Activated B cell treated with CpG ODN at 0.5 μM for 24 hours (primary cell): ENCODE measurements at regions not wholly inside any gene's neighbourhood (a gene's known extent, or its start where the extent isn't known, plus 50 kb on each side); places are given as distances from the start of the nearest gene placed in this dataset.

Source experiments
- ATAC-seq: fragments of 200-7000 bp; cut with Tn5 transposase; one replicate; pipeline ENCODE4 v1.10.0; 2021; ENCODE audit warnings: low read depth, mild to moderate bottlenecking, moderate library complexity
- CTCF ChIA-PET: fragments of 350-600 bp; sonication (Branson Sonifier 250); formaldehyde crosslinking; loops from one replicate; lab custom pipeline; 2021; ENCODE audit warnings: antibody characterized with exemption; lab: Charles Lee
- POLR2A ChIA-PET: fragments of 350-600 bp; sonication (Branson Sonifier 250); formaldehyde crosslinking; loops from one replicate; lab custom pipeline; 2021; ENCODE audit warnings: antibody characterized with exemption; lab: Charles Lee
- DNase-seq: peaks from one replicate; pipeline ENCODE4 v3.0.0; 2022
- H3K27ac Mint-ChIP-seq: one replicate; pipeline ENCODE4 v1.8.0; 2020; ENCODE audit warnings: mixed read lengths
- H3K27me3 Mint-ChIP-seq: one replicate; pipeline ENCODE4 v1.8.0; 2021; ENCODE audit warnings: mixed read lengths
- H3K36me3 Mint-ChIP-seq: one replicate; pipeline ENCODE4 v1.8.0; 2021; ENCODE audit warnings: low read depth, mixed read lengths
- H3K4me1 Mint-ChIP-seq: one replicate; pipeline ENCODE4 v1.8.0; 2021; ENCODE audit warnings: mixed read lengths
- H3K4me3 Mint-ChIP-seq: one replicate; pipeline ENCODE4 v1.8.0; 2020; ENCODE audit warnings: mild to moderate bottlenecking, mixed read lengths
- H3K9me3 Mint-ChIP-seq: one replicate; pipeline ENCODE4 v1.8.0; 2020; ENCODE audit warnings: mixed read lengths
- intact Hi-C: fragments of 100-400 bp; cut with micrococcal nuclease; formaldehyde crosslinking; loops from one replicate; pipeline ENCODE4 v1.15.1; 2024
- TF ChIP-seq, protein P1 (sequence below): fragments of 200-600 bp; IDR thresholded peaks from one replicate; pipeline ENCODE4 v1.8.0; 2022; ENCODE audit warnings: antibody characterized with exemption, mild to moderate bottlenecking

DNA sequence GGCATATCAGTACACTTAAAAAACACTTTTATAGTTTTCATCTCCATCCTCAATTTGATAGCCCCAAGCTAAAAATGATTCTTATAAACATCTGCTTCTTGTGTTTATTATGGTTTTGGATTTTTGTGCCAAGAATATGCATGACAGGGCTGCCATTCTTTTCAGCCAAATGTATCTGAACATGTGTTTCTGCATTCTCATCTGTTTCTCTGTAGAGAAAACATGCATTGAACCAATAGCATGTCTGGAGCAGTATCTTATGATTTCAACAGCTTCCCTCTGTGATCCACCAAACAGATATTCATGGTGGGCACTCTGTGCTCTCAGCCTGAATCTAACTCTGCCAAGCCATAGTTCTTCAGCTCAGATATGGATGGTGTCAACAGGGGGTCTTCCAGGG lies 99.3 kb upstream of the ERCC6L2 start:
- POLR2A ChIA-PET, result no interaction called here
- intact Hi-C loops, result no loop called here
- CTCF ChIA-PET, result no interaction called here
- H3K36me3 Mint-ChIP-seq, result no peaks in the 10 kb centered on the region
- ATAC-seq (no peak), DNase-seq (no peak)
- no peaks in the 10 kb centered on the region for H3K4me1 Mint-ChIP-seq
- peaks cover 16% of the 10 kb centered on the region for H3K27me3 Mint-ChIP-seq
- no peak overlapping the region for H3K27ac Mint-ChIP-seq
- no peak overlapping the region for H3K4me3 Mint-ChIP-seq
- no peaks in the 10 kb centered on the region for H3K9me3 Mint-ChIP-seq
- TF ChIP-seq, protein P1, sequence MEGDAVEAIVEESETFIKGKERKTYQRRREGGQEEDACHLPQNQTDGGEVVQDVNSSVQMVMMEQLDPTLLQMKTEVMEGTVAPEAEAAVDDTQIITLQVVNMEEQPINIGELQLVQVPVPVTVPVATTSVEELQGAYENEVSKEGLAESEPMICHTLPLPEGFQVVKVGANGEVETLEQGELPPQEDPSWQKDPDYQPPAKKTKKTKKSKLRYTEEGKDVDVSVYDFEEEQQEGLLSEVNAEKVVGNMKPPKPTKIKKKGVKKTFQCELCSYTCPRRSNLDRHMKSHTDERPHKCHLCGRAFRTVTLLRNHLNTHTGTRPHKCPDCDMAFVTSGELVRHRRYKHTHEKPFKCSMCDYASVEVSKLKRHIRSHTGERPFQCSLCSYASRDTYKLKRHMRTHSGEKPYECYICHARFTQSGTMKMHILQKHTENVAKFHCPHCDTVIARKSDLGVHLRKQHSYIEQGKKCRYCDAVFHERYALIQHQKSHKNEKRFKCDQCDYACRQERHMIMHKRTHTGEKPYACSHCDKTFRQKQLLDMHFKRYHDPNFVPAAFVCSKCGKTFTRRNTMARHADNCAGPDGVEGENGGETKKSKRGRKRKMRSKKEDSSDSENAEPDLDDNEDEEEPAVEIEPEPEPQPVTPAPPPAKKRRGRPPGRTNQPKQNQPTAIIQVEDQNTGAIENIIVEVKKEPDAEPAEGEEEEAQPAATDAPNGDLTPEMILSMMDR, result no peak

- ChIA-PET CTCF (no interaction called here), POLR2A (no interaction called here)
- intact Hi-C loops, result no loop called here
Observed at GRCh38 chr9:95775191-95775590, 100.3 kb upstream of the ERCC6L2 start.

GRCh38 chr9:95773053-95773418 lies 102.5 kb upstream of the ERCC6L2 start:
- peaks cover 35% of the 10 kb centered on the region for H3K27me3 Mint-ChIP-seq
- H3K9me3 Mint-ChIP-seq, result no peaks in the 10 kb centered on the region
- H3K4me3 Mint-ChIP-seq, result no peak overlapping the region

More at GRCh38 chr9:95775191-95775590, 100.3 kb upstream of the ERCC6L2 start:
- Mint-ChIP-seq H3K27me3 (peaks cover 25% of the 10 kb centered on the region), H3K4me3 (no peak overlapping the region), H3K4me1 (no peaks in the 10 kb centered on the region), H3K9me3 (no peaks in the 10 kb centered on the region), H3K27ac (no peak overlapping the region), H3K36me3 (no peaks in the 10 kb centered on the region)
- no peak for ATAC-seq
- TF ChIP-seq, protein P1, result no peak
- DNase-seq, result no peak

DNA sequence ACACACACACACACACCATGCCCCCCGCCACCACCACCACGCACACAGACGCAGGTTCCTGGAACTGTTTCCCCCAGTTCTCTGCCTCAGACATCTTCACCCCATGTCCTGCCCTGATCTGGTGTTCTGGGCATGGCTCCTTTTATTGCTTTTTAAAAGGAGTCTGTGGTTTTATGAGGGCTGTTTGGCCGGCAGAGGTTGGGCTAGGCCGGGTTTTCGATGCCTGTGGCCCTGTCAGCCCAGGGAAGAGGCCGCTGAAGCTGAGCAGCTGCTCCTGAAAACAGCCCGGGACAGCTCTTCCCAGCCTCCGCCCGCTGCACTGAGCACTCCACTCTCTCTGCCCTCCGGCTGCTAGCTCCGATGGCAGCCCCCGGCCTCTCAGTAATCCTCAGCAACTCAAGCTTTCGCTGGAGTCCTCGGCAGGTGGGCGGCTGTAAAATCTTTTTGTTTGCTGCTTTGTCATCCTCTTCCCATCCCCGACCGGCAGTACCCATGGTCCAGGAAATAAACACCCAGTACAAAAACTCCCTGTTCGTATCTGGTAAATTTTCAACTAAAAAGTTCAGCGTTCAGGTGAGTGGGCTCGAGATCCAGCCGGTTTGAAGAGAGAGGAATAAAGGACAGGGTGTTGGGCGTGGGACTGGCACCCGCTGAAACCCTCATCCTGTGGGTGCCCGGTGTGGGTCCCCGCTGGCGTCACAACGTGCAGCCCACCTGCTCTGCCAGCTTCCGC lies 103.0 kb upstream of the ERCC6L2 start:
- H3K27me3 Mint-ChIP-seq, result peaks cover 35% of the 10 kb centered on the region
- no peaks in the 10 kb centered on the region for H3K9me3 Mint-ChIP-seq
- TF ChIP-seq, protein P1, result no peak
- H3K4me1 Mint-ChIP-seq, result no peaks in the 10 kb centered on the region
- no peak for DNase-seq
- ChIA-PET POLR2A (no interaction called here), CTCF (no interaction called here)
- no peak overlapping the region for H3K4me3 Mint-ChIP-seq
- ATAC-seq, result no peak
- intact Hi-C loops, result no loop called here
- H3K27ac Mint-ChIP-seq, result no peak overlapping the region
- no peaks in the 10 kb centered on the region for H3K36me3 Mint-ChIP-seq

More at GRCh38 chr9:95773053-95773418, 102.5 kb upstream of the ERCC6L2 start:
- CTCF ChIA-PET, result no interaction called here
- no peak for DNase-seq
- ATAC-seq, result no peak
- Mint-ChIP-seq H3K4me1 (no peaks in the 10 kb centered on the region), H3K27ac (no peak overlapping the region), H3K36me3 (no peaks in the 10 kb centered on the region)
- intact Hi-C loops, result no loop called here
- TF ChIP-seq, protein P1, result no peak
- POLR2A ChIA-PET, result no interaction called here

DNA sequence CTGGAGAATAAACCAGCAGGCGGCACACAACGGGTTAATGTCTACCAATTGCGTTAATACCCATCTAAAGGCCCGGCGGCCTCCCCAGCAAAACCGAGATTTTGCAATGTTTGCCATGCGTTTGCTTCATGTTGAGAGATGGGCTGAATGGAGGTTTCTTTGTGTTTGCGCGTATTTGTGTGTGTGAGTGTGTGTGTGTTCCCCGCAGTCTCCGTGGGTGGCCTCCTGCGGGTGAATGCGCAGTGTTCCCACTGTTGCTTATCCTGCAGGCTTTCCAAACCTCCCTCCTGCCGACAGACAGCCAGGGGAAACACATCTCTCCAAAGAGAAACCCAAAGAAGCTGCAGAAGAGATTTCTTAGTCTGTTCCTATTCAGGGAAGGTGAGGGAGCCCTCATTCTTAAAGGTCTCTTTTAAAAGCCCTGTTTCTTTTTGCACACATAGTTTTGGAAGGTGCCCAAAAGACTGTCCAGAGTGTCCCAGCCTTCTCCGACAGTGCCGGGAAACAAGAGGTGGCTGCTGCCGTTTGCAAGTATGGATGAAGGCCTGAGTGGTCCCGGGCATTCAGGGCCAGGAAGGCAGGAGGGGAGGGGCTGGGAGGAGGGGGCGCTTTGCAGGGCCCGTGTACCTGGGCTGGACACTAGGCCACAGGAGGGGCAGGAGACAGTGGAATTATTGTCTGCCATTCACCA lies 103.8 kb upstream of the ERCC6L2 start:
- Mint-ChIP-seq H3K9me3 (no peaks in the 10 kb centered on the region), H3K4me3 (no peak overlapping the region), H3K27ac (no peak overlapping the region), H3K27me3 (peaks cover 35% of the 10 kb centered on the region), H3K4me1 (no peaks in the 10 kb centered on the region), H3K36me3 (no peaks in the 10 kb centered on the region)
- TF ChIP-seq, protein P1, result no peak
- ChIA-PET CTCF (no interaction called here), POLR2A (no interaction called here)
- no peak for ATAC-seq
- intact Hi-C loops, result no loop called here
- DNase-seq, result no peak
